Hepatic stellate cell (primary cell): ENCODE measurements at regions not wholly inside any gene's neighbourhood (a gene's known extent, or its start where the extent isn't known, plus 50 kb on each side); places are given as distances from the start of the nearest gene placed in this dataset.

Source experiments
- DNase-seq: peaks from one replicate; pipeline ENCODE4 v3.0.0; 2011; ENCODE audit warnings: low spot score

GRCh38 chr11:29959488-29959887, 57.3 kb downstream of the KCNA4 start:
- DNase-seq, result no peak

GRCh38 chr11:29957431-29957830, 59.4 kb downstream of the KCNA4 start:
- no peak for DNase-seq

GRCh38 chr11:29956076-29956556, 60.7 kb downstream of the KCNA4 start:
- no peak for DNase-seq

GRCh38 chr11:29943347-29943746, 73.5 kb downstream of the KCNA4 start:
- DNase-seq, result no peak

- DNase-seq, result no peak
Observed at GRCh38 chr11:29937526-29937925, 79.3 kb downstream of the KCNA4 start.

- no peak for DNase-seq
Observed at GRCh38 chr11:29934115-29934638, 82.7 kb downstream of the KCNA4 start.

GRCh38 chr11:29916040-29916439, 100.8 kb downstream of the KCNA4 start:
- no peak for DNase-seq

GRCh38 chr11:29914203-29914930, 102.5 kb downstream of the KCNA4 start:
- no peak for DNase-seq

- DNase-seq, result no peak
Observed at GRCh38 chr11:29913352-29913751, 103.5 kb downstream of the KCNA4 start.

GRCh38 chr11:29900382-29900781, 116.4 kb downstream of the KCNA4 start:
- no peak for DNase-seq

- no peak for DNase-seq
Observed at GRCh38 chr11:29879560-29879959, 137.3 kb downstream of the KCNA4 start.

- no peak for DNase-seq
Observed at GRCh38 chr11:29876192-29876591, 140.6 kb downstream of the KCNA4 start.

- DNase-seq, result no peak
Observed at GRCh38 chr11:29847219-29847618, 169.6 kb downstream of the KCNA4 start.

- no peak for DNase-seq
Observed at GRCh38 chr11:29844701-29845379, 172.0 kb downstream of the KCNA4 start.

GRCh38 chr11:29844031-29844430, 172.8 kb downstream of the KCNA4 start:
- no peak for DNase-seq

- DNase-seq, result no peak
Observed at GRCh38 chr11:29842061-29842460, 174.8 kb downstream of the KCNA4 start.

GRCh38 chr11:29826878-29827277, 190.0 kb downstream of the KCNA4 start:
- no peak for DNase-seq

GRCh38 chr11:29816359-29816758, 200.5 kb downstream of the KCNA4 start:
- no peak for DNase-seq

- DNase-seq, result no peak
Observed at GRCh38 chr11:29809121-29809520, 207.7 kb downstream of the KCNA4 start.

GRCh38 chr11:29802522-29802921, 214.3 kb downstream of the KCNA4 start:
- DNase-seq, result no peak

- DNase-seq, result no peak
Observed at GRCh38 chr11:29801561-29801960, 215.3 kb downstream of the KCNA4 start.

GRCh38 chr11:29786092-29786491, 230.7 kb downstream of the KCNA4 start:
- DNase-seq, result no peak

- no peak for DNase-seq
Observed at GRCh38 chr11:29783506-29783905, 233.3 kb downstream of the KCNA4 start.
